Activated T-helper 17 cell treated with anti-CD3 and anti-CD28 coated beads, Interleukin-2, amount 50 U/mL, for 72 hours (primary cell): ENCODE measurements at regions not wholly inside any gene's neighbourhood (a gene's known extent, or its start where the extent isn't known, plus 50 kb on each side); places are given as distances from the start of the nearest gene placed in this dataset.
"Not testable (repeated sequence)": the region's sequence is repeated elsewhere in the genome, so short reads cannot be mapped to it uniquely, and the experiment has no call there.

Experiments used
- ATAC-seq: fragments of 150-1000 bp; cut with Tn5 transposase; replicated peaks from 2 replicates; pipeline ENCODE4 v1.10.0; 2021; ENCODE audit warnings: mild to moderate bottlenecking, moderate library complexity
- H3K27ac Mint-ChIP-seq: one replicate; pipeline ENCODE4 v1.8.0; 2022; ENCODE audit warnings: mixed read lengths
- H3K27me3 Mint-ChIP-seq: one replicate; pipeline ENCODE4 v1.8.0; 2022; ENCODE audit warnings: mixed read lengths
- H3K36me3 Mint-ChIP-seq: one replicate; pipeline ENCODE4 v1.8.0; 2022; ENCODE audit warnings: low read depth, mild to moderate bottlenecking, mixed read lengths
- H3K4me1 Mint-ChIP-seq: one replicate; pipeline ENCODE4 v1.8.0; 2022; ENCODE audit warnings: mixed read lengths
- H3K4me3 Mint-ChIP-seq: one replicate; pipeline ENCODE4 v1.8.0; 2022; ENCODE audit warnings: mild to moderate bottlenecking, mixed read lengths
- H3K9me3 Mint-ChIP-seq: one replicate; pipeline ENCODE4 v1.8.0; 2022; ENCODE audit warnings: mixed read lengths

GRCh38 chr2:33925311-33925710 is 326.2 kb upstream of the FAM98A start:
- no peaks in the 10 kb centered on the region for H3K9me3 Mint-ChIP-seq
- H3K4me3 Mint-ChIP-seq = no peak overlapping the region
- ATAC-seq = no peak
- H3K27ac Mint-ChIP-seq = no peak overlapping the region
- H3K36me3 Mint-ChIP-seq = no peaks in the 10 kb centered on the region
- no peaks in the 10 kb centered on the region for H3K27me3 Mint-ChIP-seq
- H3K4me1 Mint-ChIP-seq = no peaks in the 10 kb centered on the region

- Mint-ChIP-seq H3K36me3 (no peaks in the 10 kb centered on the region), H3K9me3 (no peaks in the 10 kb centered on the region), H3K27ac (no peak overlapping the region), H3K4me1 (no peaks in the 10 kb centered on the region), H3K4me3 (no peak overlapping the region), H3K27me3 (no peaks in the 10 kb centered on the region)
- ATAC-seq = no peak
These were observed 325.6 kb upstream of the FAM98A start for GRCh38 chr2:33924586-33925169.

GRCh38 chr2:33917252-33917651 is 318.2 kb upstream of the FAM98A start:
- Mint-ChIP-seq H3K36me3 (no peaks in the 10 kb centered on the region), H3K27ac (no peak overlapping the region), H3K27me3 (no peaks in the 10 kb centered on the region), H3K9me3 (peaks cover 12% of the 10 kb centered on the region), H3K4me1 (no peaks in the 10 kb centered on the region), H3K4me3 (no peak overlapping the region)
- no peak for ATAC-seq

GRCh38 chr2:33913071-33913616 is 314.0 kb upstream of the FAM98A start:
- H3K9me3 Mint-ChIP-seq = peaks cover 12% of the 10 kb centered on the region
- no peak overlapping the region for H3K4me3 Mint-ChIP-seq
- H3K4me1 Mint-ChIP-seq = no peaks in the 10 kb centered on the region
- H3K27ac Mint-ChIP-seq = no peak overlapping the region
- peaks cover 4% of the 10 kb centered on the region for H3K27me3 Mint-ChIP-seq
- ATAC-seq = no peak
- no peaks in the 10 kb centered on the region for H3K36me3 Mint-ChIP-seq

GRCh38 chr2:33911327-33911726 is 312.2 kb upstream of the FAM98A start:
- Mint-ChIP-seq H3K27me3 (peaks cover 4% of the 10 kb centered on the region), H3K27ac (no peak overlapping the region), H3K36me3 (no peaks in the 10 kb centered on the region), H3K4me3 (no peak overlapping the region), H3K9me3 (peaks cover 12% of the 10 kb centered on the region), H3K4me1 (no peaks in the 10 kb centered on the region)
- ATAC-seq = no peak

GRCh38 chr2:33909945-33910695 is 311.0 kb upstream of the FAM98A start:
- no peak overlapping the region for H3K27ac Mint-ChIP-seq
- peaks cover 9% of the 10 kb centered on the region for H3K9me3 Mint-ChIP-seq
- H3K27me3 Mint-ChIP-seq = peaks cover 4% of the 10 kb centered on the region
- no peak overlapping the region for H3K4me3 Mint-ChIP-seq
- no peaks in the 10 kb centered on the region for H3K36me3 Mint-ChIP-seq
- no peak for ATAC-seq
- H3K4me1 Mint-ChIP-seq = no peaks in the 10 kb centered on the region

- no peak overlapping the region for H3K27ac Mint-ChIP-seq
- no peaks in the 10 kb centered on the region for H3K4me1 Mint-ChIP-seq
- no peak for ATAC-seq
- H3K36me3 Mint-ChIP-seq = no peaks in the 10 kb centered on the region
- no peak overlapping the region for H3K4me3 Mint-ChIP-seq
- H3K27me3 Mint-ChIP-seq = peaks cover 4% of the 10 kb centered on the region
- no peaks in the 10 kb centered on the region for H3K9me3 Mint-ChIP-seq
These were observed 308.8 kb upstream of the FAM98A start for GRCh38 chr2:33907866-33908265.

GRCh38 chr2:33906129-33906528 is 307.0 kb upstream of the FAM98A start:
- not testable (repeated sequence) for H3K4me1 Mint-ChIP-seq, ATAC-seq, H3K4me3 Mint-ChIP-seq, H3K27me3 Mint-ChIP-seq, H3K36me3 Mint-ChIP-seq, H3K27ac Mint-ChIP-seq, H3K9me3 Mint-ChIP-seq

GRCh38 chr2:33904801-33905200 is 305.7 kb upstream of the FAM98A start:
- Mint-ChIP-seq H3K4me1 (no peaks in the 10 kb centered on the region), H3K9me3 (peaks cover 3% of the 10 kb centered on the region), H3K27ac (no peak overlapping the region), H3K27me3 (peaks cover 4% of the 10 kb centered on the region), H3K4me3 (no peak overlapping the region), H3K36me3 (no peaks in the 10 kb centered on the region)
- no peak for ATAC-seq

- H3K36me3 Mint-ChIP-seq = no peaks in the 10 kb centered on the region
- H3K27ac Mint-ChIP-seq = no peak overlapping the region
These were observed 304.6 kb upstream of the FAM98A start for GRCh38 chr2:33903701-33904100.

GRCh38 chr2:33903215-33903614 is 304.1 kb upstream of the FAM98A start:
- Mint-ChIP-seq H3K36me3 (no peaks in the 10 kb centered on the region), H3K4me3 (no peak overlapping the region), H3K9me3 (peaks cover 3% of the 10 kb centered on the region), H3K27ac (no peak overlapping the region), H3K4me1 (no peaks in the 10 kb centered on the region), H3K27me3 (no peaks in the 10 kb centered on the region)
- ATAC-seq = no peak

More at GRCh38 chr2:33903701-33904100, 304.6 kb upstream of the FAM98A start:
- Mint-ChIP-seq H3K27me3 (no peaks in the 10 kb centered on the region), H3K4me3 (no peak overlapping the region), H3K9me3 (peaks cover 3% of the 10 kb centered on the region), H3K4me1 (no peaks in the 10 kb centered on the region)
- ATAC-seq = no peak

GRCh38 chr2:33900610-33901009 is 301.5 kb upstream of the FAM98A start:
- no peaks in the 10 kb centered on the region for H3K27me3 Mint-ChIP-seq
- no peak for ATAC-seq
- no peak overlapping the region for H3K4me3 Mint-ChIP-seq
- H3K27ac Mint-ChIP-seq = no peak overlapping the region
- H3K9me3 Mint-ChIP-seq = peaks cover 3% of the 10 kb centered on the region
- H3K4me1 Mint-ChIP-seq = no peaks in the 10 kb centered on the region
- no peaks in the 10 kb centered on the region for H3K36me3 Mint-ChIP-seq

GRCh38 chr2:33897741-33898140 is 298.6 kb upstream of the FAM98A start:
- Mint-ChIP-seq H3K4me3 (no peak overlapping the region), H3K36me3 (no peaks in the 10 kb centered on the region), H3K4me1 (no peaks in the 10 kb centered on the region), H3K9me3 (peaks cover 3% of the 10 kb centered on the region), H3K27me3 (no peaks in the 10 kb centered on the region), H3K27ac (no peak overlapping the region)
- no peak for ATAC-seq

GRCh38 chr2:33893824-33894223 is 294.7 kb upstream of the FAM98A start:
- no peaks in the 10 kb centered on the region for H3K36me3 Mint-ChIP-seq

GRCh38 chr2:33891616-33892015 is 292.5 kb upstream of the FAM98A start:
- Mint-ChIP-seq H3K36me3 (no peaks in the 10 kb centered on the region), H3K27me3 (no peaks in the 10 kb centered on the region), H3K27ac (no peak overlapping the region), H3K9me3 (no peaks in the 10 kb centered on the region), H3K4me1 (no peaks in the 10 kb centered on the region), H3K4me3 (no peak overlapping the region)
- ATAC-seq = no peak

More at GRCh38 chr2:33893824-33894223, 294.7 kb upstream of the FAM98A start:
- no peak for ATAC-seq
- Mint-ChIP-seq H3K27me3 (no peaks in the 10 kb centered on the region), H3K4me1 (no peaks in the 10 kb centered on the region), H3K9me3 (no peaks in the 10 kb centered on the region), H3K4me3 (no peak overlapping the region), H3K27ac (no peak overlapping the region)
